ENCODE measurements at regions not wholly inside any gene's neighbourhood (a gene's known extent, or its start where the extent isn't known, plus 50 kb on each side); places are given as distances from the start of the nearest gene placed in this dataset.
"Not testable (repeated sequence)": the region's sequence is repeated elsewhere in the genome, so short reads cannot be mapped to it uniquely, and the experiment has no call there.

GRCh38 chr9:41272879-41273548, 83.9 kb upstream of the ZNG1F start:
- DNase-seq: peak in 1 of 2 donors; percentile 1

GRCh38 chr9:41270992-41271391, 81.9 kb upstream of the ZNG1F start:
- DNase-seq: not testable (repeated sequence)

GRCh38 chr9:41269471-41269870, 80.4 kb upstream of the ZNG1F start:
- DNase-seq: not testable (repeated sequence)

GRCh38 chr9:41269054-41269453, 79.9 kb upstream of the ZNG1F start:
- not testable (repeated sequence) for DNase-seq

- not testable (repeated sequence) for DNase-seq
Observed at GRCh38 chr9:41266602-41267001, 77.5 kb upstream of the ZNG1F start.

GRCh38 chr9:41266000-41266399, 76.9 kb upstream of the ZNG1F start:
- DNase-seq: not testable (repeated sequence)

- DNase-seq: not testable (repeated sequence)
Observed at GRCh38 chr9:41251973-41252372, 62.9 kb upstream of the ZNG1F start.

GRCh38 chr9:41251101-41251500, 62.0 kb upstream of the ZNG1F start:
- not testable (repeated sequence) for DNase-seq

GRCh38 chr9:41246702-41247101, 57.6 kb upstream of the ZNG1F start:
- DNase-seq: not testable (repeated sequence)
